ENCODE measurements at regions not wholly inside any gene's neighbourhood (a gene's known extent, or its start where the extent isn't known, plus 50 kb on each side); places are given as distances from the start of the nearest gene placed in this dataset.

DNA sequence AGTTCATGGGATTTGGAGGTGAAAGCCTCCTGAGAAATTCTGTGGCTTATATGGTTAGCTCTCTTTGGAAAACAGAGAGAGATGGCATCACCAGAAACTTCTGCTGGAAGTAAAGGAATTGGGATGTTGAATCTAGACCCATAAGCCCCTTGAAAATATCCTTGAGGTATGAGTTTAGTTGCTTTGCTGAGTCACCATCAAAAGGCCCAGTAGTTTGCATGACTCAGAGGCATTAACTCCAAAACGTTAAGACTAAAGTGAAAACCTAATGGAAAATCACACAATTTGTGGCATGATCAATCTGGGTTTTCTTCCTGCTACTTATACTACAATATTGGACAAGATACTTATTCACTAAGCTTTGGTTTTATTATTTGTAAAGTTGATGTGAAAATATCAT is 349.2 kb upstream of the SALL1 start:
- H3K4me1 ChIP-seq (ENCODE audit: insufficient read depth), result peaks cover 13% of the 10 kb centered on the region
- H3K36me3 Mint-ChIP-seq (ENCODE audit: low read depth), result peaks cover 4% of the 10 kb centered on the region; the same call in 2 of the 3 replicates

More for the DNA sequence above, 349.2 kb upstream of the SALL1 start:
- H3K4me2 ChIP-seq, result no peak overlapping the region
- DNase-seq (ENCODE audit: low spot score), result no peak
- Mint-ChIP-seq H3K4me3 (no peak overlapping the region), H3K9me3 (peaks cover 2% of the 10 kb centered on the region; the same call in 1 of the 3 replicates), H3K4me1 (peaks cover 11% of the 10 kb centered on the region), H3K27ac (no peak overlapping the region), H3K27me3 (ENCODE audit: insufficient read depth, low read depth, poor library complexity) (no peaks in the 10 kb centered on the region)
- H3F3A ChIP-seq (replicated peaks; ENCODE audit: low read depth), result no peaks in the 10 kb centered on the region
- no peak overlapping the region for H3K4me3 ChIP-seq
- peaks cover 13% of the 10 kb centered on the region; the same call in 1 of the 2 replicates for H3K9me2 ChIP-seq (ENCODE audit: insufficient read depth)
- no peak overlapping the region for H2AFZ ChIP-seq
- H3K79me2 ChIP-seq (replicated peaks; ENCODE audit: insufficient read depth), result no peaks in the 10 kb centered on the region
- no peak for ATAC-seq
- no peak overlapping the region for H3K27ac ChIP-seq (ENCODE audit: low read depth)
- no peaks in the 10 kb centered on the region; the same call in 1 of the 2 replicates for H3K36me3 ChIP-seq (ENCODE audit: insufficient read depth)
- H4K20me1 ChIP-seq (replicated peaks; ENCODE audit: insufficient read depth), result no peaks in the 10 kb centered on the region
- no peaks in the 10 kb centered on the region for H3K27me3 ChIP-seq (ENCODE audit: insufficient read depth)
- TF ChIP-seq, protein P1, sequence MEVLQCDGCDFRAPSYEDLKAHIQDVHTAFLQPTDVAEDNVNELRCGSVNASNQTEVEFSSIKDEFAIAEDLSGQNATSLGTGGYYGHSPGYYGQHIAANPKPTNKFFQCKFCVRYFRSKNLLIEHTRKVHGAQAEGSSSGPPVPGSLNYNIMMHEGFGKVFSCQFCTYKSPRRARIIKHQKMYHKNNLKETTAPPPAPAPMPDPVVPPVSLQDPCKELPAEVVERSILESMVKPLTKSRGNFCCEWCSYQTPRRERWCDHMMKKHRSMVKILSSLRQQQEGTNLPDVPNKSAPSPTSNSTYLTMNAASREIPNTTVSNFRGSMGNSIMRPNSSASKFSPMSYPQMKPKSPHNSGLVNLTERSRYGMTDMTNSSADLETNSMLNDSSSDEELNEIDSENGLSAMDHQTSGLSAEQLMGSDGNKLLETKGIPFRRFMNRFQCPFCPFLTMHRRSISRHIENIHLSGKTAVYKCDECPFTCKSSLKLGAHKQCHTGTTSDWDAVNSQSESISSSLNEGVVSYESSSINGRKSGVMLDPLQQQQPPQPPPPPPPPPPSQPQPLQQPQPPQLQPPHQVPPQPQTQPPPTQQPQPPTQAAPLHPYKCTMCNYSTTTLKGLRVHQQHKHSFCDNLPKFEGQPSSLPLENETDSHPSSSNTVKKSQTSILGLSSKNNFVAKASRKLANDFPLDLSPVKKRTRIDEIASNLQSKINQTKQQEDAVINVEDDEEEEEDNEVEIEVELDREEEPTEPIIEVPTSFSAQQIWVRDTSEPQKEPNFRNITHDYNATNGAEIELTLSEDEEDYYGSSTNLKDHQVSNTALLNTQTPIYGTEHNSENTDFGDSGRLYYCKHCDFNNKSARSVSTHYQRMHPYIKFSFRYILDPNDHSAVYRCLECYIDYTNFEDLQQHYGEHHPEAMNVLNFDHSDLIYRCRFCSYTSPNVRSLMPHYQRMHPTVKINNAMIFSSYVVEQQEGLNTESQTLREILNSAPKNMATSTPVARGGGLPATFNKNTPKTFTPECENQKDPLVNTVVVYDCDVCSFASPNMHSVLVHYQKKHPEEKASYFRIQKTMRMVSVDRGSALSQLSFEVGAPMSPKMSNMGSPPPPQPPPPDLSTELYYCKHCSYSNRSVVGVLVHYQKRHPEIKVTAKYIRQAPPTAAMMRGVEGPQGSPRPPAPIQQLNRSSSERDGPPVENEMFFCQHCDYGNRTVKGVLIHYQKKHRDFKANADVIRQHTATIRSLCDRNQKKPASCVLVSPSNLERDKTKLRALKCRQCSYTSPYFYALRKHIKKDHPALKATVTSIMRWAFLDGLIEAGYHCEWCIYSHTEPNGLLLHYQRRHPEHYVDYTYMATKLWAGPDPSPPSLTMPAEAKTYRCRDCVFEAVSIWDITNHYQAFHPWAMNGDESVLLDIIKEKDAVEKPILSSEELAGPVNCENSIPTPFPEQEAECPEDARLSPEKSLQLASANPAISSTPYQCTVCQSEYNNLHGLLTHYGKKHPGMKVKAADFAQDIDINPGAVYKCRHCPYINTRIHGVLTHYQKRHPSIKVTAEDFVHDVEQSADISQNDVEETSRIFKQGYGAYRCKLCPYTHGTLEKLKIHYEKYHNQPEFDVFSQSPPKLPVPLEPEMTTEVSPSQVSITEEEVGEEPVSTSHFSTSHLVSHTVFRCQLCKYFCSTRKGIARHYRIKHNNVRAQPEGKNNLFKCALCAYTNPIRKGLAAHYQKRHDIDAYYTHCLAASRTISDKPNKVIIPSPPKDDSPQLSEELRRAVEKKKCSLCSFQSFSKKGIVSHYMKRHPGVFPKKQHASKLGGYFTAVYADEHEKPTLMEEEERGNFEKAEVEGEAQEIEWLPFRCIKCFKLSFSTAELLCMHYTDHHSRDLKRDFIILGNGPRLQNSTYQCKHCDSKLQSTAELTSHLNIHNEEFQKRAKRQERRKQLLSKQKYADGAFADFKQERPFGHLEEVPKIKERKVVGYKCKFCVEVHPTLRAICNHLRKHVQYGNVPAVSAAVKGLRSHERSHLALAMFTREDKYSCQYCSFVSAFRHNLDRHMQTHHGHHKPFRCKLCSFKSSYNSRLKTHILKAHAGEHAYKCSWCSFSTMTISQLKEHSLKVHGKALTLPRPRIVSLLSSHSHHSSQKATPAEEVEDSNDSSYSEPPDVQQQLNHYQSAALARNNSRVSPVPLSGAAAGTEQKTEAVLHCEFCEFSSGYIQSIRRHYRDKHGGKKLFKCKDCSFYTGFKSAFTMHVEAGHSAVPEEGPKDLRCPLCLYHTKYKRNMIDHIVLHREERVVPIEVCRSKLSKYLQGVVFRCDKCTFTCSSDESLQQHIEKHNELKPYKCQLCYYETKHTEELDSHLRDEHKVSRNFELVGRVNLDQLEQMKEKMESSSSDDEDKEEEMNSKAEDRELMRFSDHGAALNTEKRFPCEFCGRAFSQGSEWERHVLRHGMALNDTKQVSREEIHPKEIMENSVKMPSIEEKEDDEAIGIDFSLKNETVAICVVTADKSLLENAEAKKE (CRISPR knock-in tag; IDR thresholded peaks at IDR 0.05), result no peak
- TF ChIP-seq CREB1 (CRISPR knock-in tag; IDR thresholded peaks at IDR 0.05; ENCODE audit: low read depth) (no peak), STAT1 (IDR thresholded peaks at IDR 0.05; ENCODE audit: unreplicated experiment) (no peak), EZH2phosphoT487 (IDR thresholded peaks at IDR 0.05; ENCODE audit: unreplicated experiment) (no peak), POLR2AphosphoS5 (IDR thresholded peaks at IDR 0.05; ENCODE audit: low read depth) (no peak), ZNF331 (CRISPR knock-in tag; IDR thresholded peaks at IDR 0.05; ENCODE audit: low read depth) (no peak)
- TF ChIP-seq, protein P2, sequence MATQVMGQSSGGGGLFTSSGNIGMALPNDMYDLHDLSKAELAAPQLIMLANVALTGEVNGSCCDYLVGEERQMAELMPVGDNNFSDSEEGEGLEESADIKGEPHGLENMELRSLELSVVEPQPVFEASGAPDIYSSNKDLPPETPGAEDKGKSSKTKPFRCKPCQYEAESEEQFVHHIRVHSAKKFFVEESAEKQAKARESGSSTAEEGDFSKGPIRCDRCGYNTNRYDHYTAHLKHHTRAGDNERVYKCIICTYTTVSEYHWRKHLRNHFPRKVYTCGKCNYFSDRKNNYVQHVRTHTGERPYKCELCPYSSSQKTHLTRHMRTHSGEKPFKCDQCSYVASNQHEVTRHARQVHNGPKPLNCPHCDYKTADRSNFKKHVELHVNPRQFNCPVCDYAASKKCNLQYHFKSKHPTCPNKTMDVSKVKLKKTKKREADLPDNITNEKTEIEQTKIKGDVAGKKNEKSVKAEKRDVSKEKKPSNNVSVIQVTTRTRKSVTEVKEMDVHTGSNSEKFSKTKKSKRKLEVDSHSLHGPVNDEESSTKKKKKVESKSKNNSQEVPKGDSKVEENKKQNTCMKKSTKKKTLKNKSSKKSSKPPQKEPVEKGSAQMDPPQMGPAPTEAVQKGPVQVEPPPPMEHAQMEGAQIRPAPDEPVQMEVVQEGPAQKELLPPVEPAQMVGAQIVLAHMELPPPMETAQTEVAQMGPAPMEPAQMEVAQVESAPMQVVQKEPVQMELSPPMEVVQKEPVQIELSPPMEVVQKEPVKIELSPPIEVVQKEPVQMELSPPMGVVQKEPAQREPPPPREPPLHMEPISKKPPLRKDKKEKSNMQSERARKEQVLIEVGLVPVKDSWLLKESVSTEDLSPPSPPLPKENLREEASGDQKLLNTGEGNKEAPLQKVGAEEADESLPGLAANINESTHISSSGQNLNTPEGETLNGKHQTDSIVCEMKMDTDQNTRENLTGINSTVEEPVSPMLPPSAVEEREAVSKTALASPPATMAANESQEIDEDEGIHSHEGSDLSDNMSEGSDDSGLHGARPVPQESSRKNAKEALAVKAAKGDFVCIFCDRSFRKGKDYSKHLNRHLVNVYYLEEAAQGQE (IDR thresholded peaks at IDR 0.05; ENCODE audit: unreplicated experiment), result no peak
- TF ChIP-seq, protein P3, sequence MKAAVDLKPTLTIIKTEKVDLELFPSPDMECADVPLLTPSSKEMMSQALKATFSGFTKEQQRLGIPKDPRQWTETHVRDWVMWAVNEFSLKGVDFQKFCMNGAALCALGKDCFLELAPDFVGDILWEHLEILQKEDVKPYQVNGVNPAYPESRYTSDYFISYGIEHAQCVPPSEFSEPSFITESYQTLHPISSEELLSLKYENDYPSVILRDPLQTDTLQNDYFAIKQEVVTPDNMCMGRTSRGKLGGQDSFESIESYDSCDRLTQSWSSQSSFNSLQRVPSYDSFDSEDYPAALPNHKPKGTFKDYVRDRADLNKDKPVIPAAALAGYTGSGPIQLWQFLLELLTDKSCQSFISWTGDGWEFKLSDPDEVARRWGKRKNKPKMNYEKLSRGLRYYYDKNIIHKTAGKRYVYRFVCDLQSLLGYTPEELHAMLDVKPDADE (IDR thresholded peaks at IDR 0.05), result no peak
